ENCODE measurements at regions not wholly inside any gene's neighbourhood (a gene's known extent, or its start where the extent isn't known, plus 50 kb on each side); places are given as distances from the start of the nearest gene placed in this dataset.

DNA sequence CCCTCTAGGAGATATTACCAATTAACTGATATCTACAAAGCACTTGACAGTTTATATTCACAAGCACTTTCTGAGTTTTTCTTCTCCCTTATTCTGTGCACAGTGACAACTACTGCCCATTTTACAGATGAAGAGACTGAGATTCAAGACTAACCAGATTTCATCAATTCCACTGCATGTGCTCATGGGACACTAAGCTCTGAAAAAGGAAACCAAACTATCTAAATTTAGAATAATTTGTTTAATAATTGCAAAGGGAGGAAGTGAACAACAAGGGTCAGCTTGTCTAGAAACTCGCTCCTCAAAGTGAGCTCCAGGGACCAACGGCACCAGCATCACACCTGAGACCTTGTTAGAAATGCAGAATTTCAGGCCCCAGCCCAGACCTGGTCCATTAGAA is 50.8 kb upstream of the MYLIP start:
- WGBS, 2 donors: 82% methylated on average over 2 of the region's 2 CpGs
- Histone ChIP-seq H3K9me3 (ENCODE audit: control insufficient read depth in 2 of 2, insufficient read depth in 1 of 2, low read depth in 1 of 2, low read length in 1 of 2) (no peaks in the 10 kb centered on the region), H3K27ac (ENCODE audit: low read depth in 2 of 2, low read length in 1 of 2) (no peak overlapping the region), H3K36me3 (ENCODE audit: control insufficient read depth in 2 of 2, insufficient read depth in 2 of 2, low read length in 1 of 2) (no peaks in the 10 kb centered on the region), H3K4me1 (ENCODE audit: control insufficient read depth in 2 of 2, insufficient read depth in 2 of 2, low read length in 1 of 2) (peaks cover 0 to 4% of the 10 kb centered on the region in 2 donors), H3K27me3 (ENCODE audit: control insufficient read depth in 1 of 2, insufficient read depth in 2 of 2, low read length in 2 of 2) (no peaks in the 10 kb centered on the region), H3K4me3 (ENCODE audit: low read depth in 1 of 2, low read length in 2 of 2) (no peak overlapping the region)

GRCh38 chr6:16069671-16070070 is 59.2 kb upstream of the MYLIP start:
- no peaks in the 10 kb centered on the region for H3K27me3 ChIP-seq (ENCODE audit: control insufficient read depth in 1 of 2, insufficient read depth in 2 of 2, low read length in 2 of 2)
- no peaks in the 10 kb centered on the region for H3K9me3 ChIP-seq (ENCODE audit: control insufficient read depth in 2 of 2, insufficient read depth in 1 of 2, low read depth in 1 of 2, low read length in 1 of 2)
- no peak overlapping the region for H3K27ac ChIP-seq (ENCODE audit: low read depth in 2 of 2, low read length in 1 of 2)
- no peaks in the 10 kb centered on the region for H3K36me3 ChIP-seq (ENCODE audit: control insufficient read depth in 2 of 2, insufficient read depth in 2 of 2, low read length in 1 of 2)
- WGBS, 2 donors: 86 to 89% methylated on average over 7 of the region's 7 CpGs
- no peak overlapping the region for H3K4me3 ChIP-seq (ENCODE audit: low read depth in 1 of 2, low read length in 2 of 2)
- peaks cover 0 to 2% of the 10 kb centered on the region in 2 donors for H3K4me1 ChIP-seq (ENCODE audit: control insufficient read depth in 2 of 2, insufficient read depth in 2 of 2, low read length in 1 of 2)

- H3K27ac ChIP-seq (ENCODE audit: low read depth in 2 of 2, low read length in 1 of 2): no peak overlapping the region
- 97 to 98% methylated on average over 33 to 39 of the region's 39 CpGs for WGBS, 2 donors
- H3K4me3 ChIP-seq (ENCODE audit: low read depth in 1 of 2, low read length in 2 of 2): no peak overlapping the region
- H3K9me3 ChIP-seq (ENCODE audit: control insufficient read depth in 2 of 2, insufficient read depth in 1 of 2, low read depth in 1 of 2, low read length in 1 of 2): no peaks in the 10 kb centered on the region
- H3K4me1 ChIP-seq (ENCODE audit: control insufficient read depth in 2 of 2, insufficient read depth in 2 of 2, low read length in 1 of 2): peaks cover 0 to 2% of the 10 kb centered on the region in 2 donors
- H3K27me3 ChIP-seq (ENCODE audit: control insufficient read depth in 1 of 2, insufficient read depth in 2 of 2, low read length in 2 of 2): no peaks in the 10 kb centered on the region
- H3K36me3 ChIP-seq (ENCODE audit: control insufficient read depth in 2 of 2, insufficient read depth in 2 of 2, low read length in 1 of 2): no peaks in the 10 kb centered on the region
Observed at GRCh38 chr6:16069222-16069621, 59.7 kb upstream of the MYLIP start.

- Histone ChIP-seq H3K36me3 (ENCODE audit: control insufficient read depth in 2 of 2, insufficient read depth in 2 of 2, low read length in 1 of 2) (no peaks in the 10 kb centered on the region), H3K4me3 (ENCODE audit: low read depth in 1 of 2, low read length in 2 of 2) (no peak overlapping the region), H3K27me3 (ENCODE audit: control insufficient read depth in 1 of 2, insufficient read depth in 2 of 2, low read length in 2 of 2) (no peaks in the 10 kb centered on the region), H3K4me1 (ENCODE audit: control insufficient read depth in 2 of 2, insufficient read depth in 2 of 2, low read length in 1 of 2) (peaks cover 0 to 2% of the 10 kb centered on the region in 2 donors), H3K27ac (ENCODE audit: low read depth in 2 of 2, low read length in 1 of 2) (no peak overlapping the region), H3K9me3 (ENCODE audit: control insufficient read depth in 2 of 2, insufficient read depth in 1 of 2, low read depth in 1 of 2, low read length in 1 of 2) (no peaks in the 10 kb centered on the region)
- 40 to 58% methylated on average over 3 of the region's 3 CpGs for WGBS, 2 donors
Observed at GRCh38 chr6:16067568-16067967, 61.3 kb upstream of the MYLIP start.

GRCh38 chr6:16064671-16065072 is 64.2 kb upstream of the MYLIP start:
- Histone ChIP-seq H3K9me3 (ENCODE audit: control insufficient read depth in 2 of 2, insufficient read depth in 1 of 2, low read depth in 1 of 2, low read length in 1 of 2) (no peaks in the 10 kb centered on the region), H3K4me1 (ENCODE audit: control insufficient read depth in 2 of 2, insufficient read depth in 2 of 2, low read length in 1 of 2) (no peaks in the 10 kb centered on the region), H3K27me3 (ENCODE audit: control insufficient read depth in 1 of 2, insufficient read depth in 2 of 2, low read length in 2 of 2) (no peaks in the 10 kb centered on the region), H3K4me3 (ENCODE audit: low read depth in 1 of 2, low read length in 2 of 2) (no peak overlapping the region), H3K27ac (ENCODE audit: low read depth in 2 of 2, low read length in 1 of 2) (no peak overlapping the region), H3K36me3 (ENCODE audit: control insufficient read depth in 2 of 2, insufficient read depth in 2 of 2, low read length in 1 of 2) (no peaks in the 10 kb centered on the region)
- WGBS, 2 donors: 54 to 58% methylated on average over 7 of the region's 7 CpGs

- no peaks in the 10 kb centered on the region for H3K9me3 ChIP-seq (ENCODE audit: control insufficient read depth in 2 of 2, insufficient read depth in 1 of 2, low read depth in 1 of 2, low read length in 1 of 2)
- no peaks in the 10 kb centered on the region for H3K36me3 ChIP-seq (ENCODE audit: control insufficient read depth in 2 of 2, insufficient read depth in 2 of 2, low read length in 1 of 2)
- no peaks in the 10 kb centered on the region for H3K4me1 ChIP-seq (ENCODE audit: control insufficient read depth in 2 of 2, insufficient read depth in 2 of 2, low read length in 1 of 2)
- no peaks in the 10 kb centered on the region for H3K27me3 ChIP-seq (ENCODE audit: control insufficient read depth in 1 of 2, insufficient read depth in 2 of 2, low read length in 2 of 2)
- 89 to 92% methylated on average over 1 of the region's 1 CpG for whole genome bisulfite sequencing, 2 donors
- H3K4me3 ChIP-seq (ENCODE audit: low read depth in 1 of 2, low read length in 2 of 2): no peak overlapping the region
- no peak overlapping the region for H3K27ac ChIP-seq (ENCODE audit: low read depth in 2 of 2, low read length in 1 of 2)
Observed at GRCh38 chr6:16063580-16063979, 65.3 kb upstream of the MYLIP start.

DNA sequence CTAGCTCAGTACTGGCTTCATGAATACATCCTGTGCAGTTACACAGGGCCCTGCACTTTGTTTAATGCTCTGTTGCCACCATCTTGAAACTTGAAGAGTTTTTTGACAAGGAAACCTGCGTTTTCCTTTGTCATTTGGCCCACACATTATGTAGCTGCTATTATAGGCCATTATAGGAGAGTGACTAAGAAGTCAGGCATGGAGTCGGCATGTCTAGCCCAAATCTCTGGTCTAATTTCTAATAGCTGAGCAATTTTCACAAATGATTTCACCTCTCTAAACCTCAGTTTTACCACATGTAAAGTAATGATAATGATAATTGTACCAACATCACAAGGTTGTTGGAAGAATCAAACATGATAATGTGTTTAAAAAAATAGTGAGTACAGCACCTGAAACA is 67.1 kb upstream of the MYLIP start:
- Histone ChIP-seq H3K27ac (ENCODE audit: low read depth in 2 of 2, low read length in 1 of 2) (no peak overlapping the region), H3K36me3 (ENCODE audit: control insufficient read depth in 2 of 2, insufficient read depth in 2 of 2, low read length in 1 of 2) (no peaks in the 10 kb centered on the region), H3K27me3 (ENCODE audit: control insufficient read depth in 1 of 2, insufficient read depth in 2 of 2, low read length in 2 of 2) (no peaks in the 10 kb centered on the region), H3K4me1 (ENCODE audit: control insufficient read depth in 2 of 2, insufficient read depth in 2 of 2, low read length in 1 of 2) (no peaks in the 10 kb centered on the region), H3K9me3 (ENCODE audit: control insufficient read depth in 2 of 2, insufficient read depth in 1 of 2, low read depth in 1 of 2, low read length in 1 of 2) (no peaks in the 10 kb centered on the region), H3K4me3 (ENCODE audit: low read depth in 1 of 2, low read length in 2 of 2) (no peak overlapping the region)
- 76 to 85% methylated on average over 2 of the region's 2 CpGs for WGBS, 2 donors

DNA sequence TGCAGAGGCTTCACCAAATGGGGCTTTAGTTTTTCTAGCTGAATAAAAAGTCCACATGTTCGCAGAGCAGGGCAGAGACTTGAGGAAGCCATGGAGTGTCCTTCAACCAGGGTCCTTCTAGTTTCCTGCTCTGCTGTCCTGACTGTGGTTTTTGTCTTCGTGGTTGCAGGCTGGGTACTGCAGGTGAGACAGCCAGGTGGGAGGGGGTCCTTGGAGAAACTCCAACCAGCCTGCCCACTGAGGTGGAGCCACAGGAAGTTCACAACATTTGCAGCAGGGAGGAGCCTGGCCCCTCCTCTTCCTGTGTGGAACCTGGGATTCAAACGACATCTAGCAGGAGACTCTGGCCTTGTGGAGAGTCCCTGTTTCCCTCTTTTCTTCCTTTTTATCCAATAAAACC is 68.8 kb upstream of the MYLIP start:
- H3K4me3 ChIP-seq (ENCODE audit: low read depth in 1 of 2, low read length in 2 of 2): no peak overlapping the region
- WGBS, 2 donors: 80% methylated on average over 3 of the region's 3 CpGs
- H3K36me3 ChIP-seq (ENCODE audit: control insufficient read depth in 2 of 2, insufficient read depth in 2 of 2, low read length in 1 of 2): no peaks in the 10 kb centered on the region
- H3K9me3 ChIP-seq (ENCODE audit: control insufficient read depth in 2 of 2, insufficient read depth in 1 of 2, low read depth in 1 of 2, low read length in 1 of 2): no peaks in the 10 kb centered on the region
- no peak overlapping the region for H3K27ac ChIP-seq (ENCODE audit: low read depth in 2 of 2, low read length in 1 of 2)
- no peaks in the 10 kb centered on the region for H3K4me1 ChIP-seq (ENCODE audit: control insufficient read depth in 2 of 2, insufficient read depth in 2 of 2, low read length in 1 of 2)
- H3K27me3 ChIP-seq (ENCODE audit: control insufficient read depth in 1 of 2, insufficient read depth in 2 of 2, low read length in 2 of 2): no peaks in the 10 kb centered on the region

- H3K4me1 ChIP-seq (ENCODE audit: control insufficient read depth in 2 of 2, insufficient read depth in 2 of 2, low read length in 1 of 2): no peaks in the 10 kb centered on the region
- no peak overlapping the region for H3K27ac ChIP-seq (ENCODE audit: low read depth in 2 of 2, low read length in 1 of 2)
- H3K4me3 ChIP-seq (ENCODE audit: low read depth in 1 of 2, low read length in 2 of 2): no peak overlapping the region
- H3K27me3 ChIP-seq (ENCODE audit: control insufficient read depth in 1 of 2, insufficient read depth in 2 of 2, low read length in 2 of 2): no peaks in the 10 kb centered on the region
- H3K9me3 ChIP-seq (ENCODE audit: control insufficient read depth in 2 of 2, insufficient read depth in 1 of 2, low read depth in 1 of 2, low read length in 1 of 2): no peaks in the 10 kb centered on the region
- no peaks in the 10 kb centered on the region for H3K36me3 ChIP-seq (ENCODE audit: control insufficient read depth in 2 of 2, insufficient read depth in 2 of 2, low read length in 1 of 2)
- 48 to 54% methylated on average over 7 of the region's 7 CpGs for WGBS, 2 donors
Observed at GRCh38 chr6:16059496-16059895, 69.4 kb upstream of the MYLIP start.

GRCh38 chr6:16058929-16059345 is 69.9 kb upstream of the MYLIP start:
- WGBS, 2 donors: 86 to 87% methylated on average over 4 of the region's 4 CpGs
- Histone ChIP-seq H3K27ac (ENCODE audit: low read depth in 2 of 2, low read length in 1 of 2) (no peak overlapping the region), H3K36me3 (ENCODE audit: control insufficient read depth in 2 of 2, insufficient read depth in 2 of 2, low read length in 1 of 2) (no peaks in the 10 kb centered on the region), H3K4me1 (ENCODE audit: control insufficient read depth in 2 of 2, insufficient read depth in 2 of 2, low read length in 1 of 2) (no peaks in the 10 kb centered on the region), H3K27me3 (ENCODE audit: control insufficient read depth in 1 of 2, insufficient read depth in 2 of 2, low read length in 2 of 2) (no peaks in the 10 kb centered on the region), H3K9me3 (ENCODE audit: control insufficient read depth in 2 of 2, insufficient read depth in 1 of 2, low read depth in 1 of 2, low read length in 1 of 2) (no peaks in the 10 kb centered on the region), H3K4me3 (ENCODE audit: low read depth in 1 of 2, low read length in 2 of 2) (no peak overlapping the region)
